ENCODE measurements at regions not wholly inside any gene's neighbourhood (a gene's known extent, or its start where the extent isn't known, plus 50 kb on each side); places are given as distances from the start of the nearest gene placed in this dataset.

DNA sequence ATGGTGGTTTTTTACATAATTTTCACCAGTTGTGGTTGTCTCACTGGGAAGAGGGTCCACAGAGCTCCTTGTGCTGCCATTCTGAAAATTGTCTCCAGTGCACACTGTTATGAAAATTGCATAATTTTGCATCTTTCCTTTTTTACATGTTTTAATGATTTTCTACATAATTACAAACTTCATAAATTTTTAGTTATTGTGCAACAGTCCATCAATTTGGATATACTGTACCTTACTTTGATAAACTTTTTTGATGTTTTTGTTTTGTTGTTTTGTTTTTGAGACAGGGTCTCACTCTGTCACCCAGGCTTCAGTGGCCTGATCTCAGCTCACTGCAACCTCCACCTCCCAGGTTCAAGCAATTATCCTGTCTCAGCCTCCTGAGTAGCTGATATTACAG, 70.6 kb upstream of the AUTS2 start:
- TF ChIP-seq, protein P1, sequence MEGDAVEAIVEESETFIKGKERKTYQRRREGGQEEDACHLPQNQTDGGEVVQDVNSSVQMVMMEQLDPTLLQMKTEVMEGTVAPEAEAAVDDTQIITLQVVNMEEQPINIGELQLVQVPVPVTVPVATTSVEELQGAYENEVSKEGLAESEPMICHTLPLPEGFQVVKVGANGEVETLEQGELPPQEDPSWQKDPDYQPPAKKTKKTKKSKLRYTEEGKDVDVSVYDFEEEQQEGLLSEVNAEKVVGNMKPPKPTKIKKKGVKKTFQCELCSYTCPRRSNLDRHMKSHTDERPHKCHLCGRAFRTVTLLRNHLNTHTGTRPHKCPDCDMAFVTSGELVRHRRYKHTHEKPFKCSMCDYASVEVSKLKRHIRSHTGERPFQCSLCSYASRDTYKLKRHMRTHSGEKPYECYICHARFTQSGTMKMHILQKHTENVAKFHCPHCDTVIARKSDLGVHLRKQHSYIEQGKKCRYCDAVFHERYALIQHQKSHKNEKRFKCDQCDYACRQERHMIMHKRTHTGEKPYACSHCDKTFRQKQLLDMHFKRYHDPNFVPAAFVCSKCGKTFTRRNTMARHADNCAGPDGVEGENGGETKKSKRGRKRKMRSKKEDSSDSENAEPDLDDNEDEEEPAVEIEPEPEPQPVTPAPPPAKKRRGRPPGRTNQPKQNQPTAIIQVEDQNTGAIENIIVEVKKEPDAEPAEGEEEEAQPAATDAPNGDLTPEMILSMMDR (IDR thresholded peaks at IDR 0.05): no peak
- no peak for TF ChIP-seq POLR2AphosphoS5 (IDR thresholded peaks at IDR 0.05)
- no peak for TF ChIP-seq POLR2A (IDR thresholded peaks at IDR 0.05)
